Activated CD4-positive, alpha-beta T cell treated with anti-CD3 and anti-CD28 coated beads, Interleukin-2, amount 50 U/mL, for 1 hour (primary cell): ENCODE measurements at regions not wholly inside any gene's neighbourhood (a gene's known extent, or its start where the extent isn't known, plus 50 kb on each side); places are given as distances from the start of the nearest gene placed in this dataset.

Experiments used
- DNase-seq: peaks from one replicate; pipeline ENCODE4 v3.0.0-alpha.2; 2020

DNA sequence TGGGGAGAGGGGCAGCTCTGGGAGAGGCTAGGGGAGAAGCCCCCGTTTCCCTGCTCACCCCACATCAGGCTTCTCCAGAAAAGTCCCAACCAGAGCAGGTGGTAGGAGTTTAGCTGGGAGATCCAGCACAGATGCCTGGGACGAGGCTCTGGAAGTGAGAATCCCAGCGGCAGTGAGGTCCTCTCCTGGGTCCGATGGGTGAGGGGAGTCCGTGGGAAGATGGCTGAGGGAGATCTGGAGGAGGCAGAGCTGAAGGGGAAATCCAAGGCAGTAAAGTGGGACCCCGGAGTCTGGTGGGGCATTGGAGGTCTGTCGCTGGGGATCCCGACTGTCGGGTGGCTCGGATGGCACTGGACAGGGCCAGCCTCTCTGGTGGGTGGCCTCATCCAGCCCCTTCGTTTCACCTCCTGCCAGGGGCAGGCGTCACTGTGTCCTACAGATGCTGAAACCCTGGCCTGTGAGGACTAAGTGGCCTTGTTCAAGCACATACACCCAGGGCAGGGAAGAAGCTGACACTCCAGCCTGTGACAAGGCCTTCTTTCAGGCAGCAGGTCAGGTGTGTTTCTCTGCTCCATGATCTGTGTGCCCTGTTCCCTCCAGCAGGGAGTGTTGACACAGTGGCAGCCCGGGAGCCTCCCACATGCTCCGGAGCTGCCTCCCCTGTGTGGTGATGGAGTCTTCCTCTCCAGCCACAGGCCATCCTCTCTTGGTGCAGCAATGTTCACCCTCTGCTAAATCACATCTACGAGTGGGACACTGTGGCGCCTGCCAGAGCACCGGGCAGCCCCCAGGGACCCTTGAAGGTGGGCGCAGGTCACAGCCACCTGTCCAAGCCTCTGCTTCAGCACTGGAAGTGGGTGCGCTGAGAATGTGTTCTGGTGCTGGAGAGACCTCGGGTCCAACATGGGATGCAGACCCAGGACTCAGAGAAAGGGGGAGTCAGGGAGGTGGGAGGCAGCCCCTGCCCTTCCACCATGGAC, 850.8 kb downstream of the BRD1 start:
- no peak for DNase-seq

DNA sequence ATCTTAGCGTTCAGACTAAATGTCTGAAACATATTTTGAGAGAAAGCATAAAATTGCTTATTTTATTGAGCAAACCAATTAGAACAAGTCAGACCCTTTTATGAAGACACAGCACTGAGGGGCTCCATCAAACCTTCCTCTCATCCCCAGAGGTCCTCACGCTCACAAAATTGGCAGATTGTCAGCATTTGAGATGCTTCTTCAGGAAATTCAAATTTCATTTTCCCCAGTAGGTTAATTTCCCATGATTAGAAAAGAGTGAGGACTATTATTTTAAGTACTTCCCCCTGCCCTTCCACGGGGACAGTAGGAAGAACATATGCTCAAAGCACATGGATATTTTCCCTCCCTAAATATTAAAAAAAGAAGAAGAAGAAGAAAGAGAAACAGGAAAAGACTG, 851.8 kb downstream of the BRD1 start:
- DNase-seq, result no peak

DNA sequence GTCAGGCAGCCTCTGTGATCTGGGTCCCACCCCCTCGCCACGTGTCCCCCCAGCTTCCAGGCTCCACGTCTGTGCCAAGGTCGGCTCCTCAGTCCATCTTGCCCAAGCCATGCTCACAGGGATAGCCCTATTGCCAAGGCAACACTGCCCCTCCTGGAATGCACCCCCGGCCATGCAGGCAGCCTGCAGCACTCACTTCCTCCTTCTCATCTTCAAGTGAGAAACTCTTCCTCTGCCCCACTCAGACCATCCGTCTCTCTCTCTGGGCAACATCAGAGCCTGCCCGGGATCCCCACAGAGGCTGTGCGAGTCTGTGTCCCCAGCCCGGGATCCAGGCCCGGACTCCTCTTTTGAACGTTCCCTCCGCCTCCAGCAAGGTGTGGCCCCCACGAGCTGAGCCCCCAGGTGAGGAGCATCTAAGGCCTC, 852.3 kb downstream of the BRD1 start:
- DNase-seq, result no peak

DNA sequence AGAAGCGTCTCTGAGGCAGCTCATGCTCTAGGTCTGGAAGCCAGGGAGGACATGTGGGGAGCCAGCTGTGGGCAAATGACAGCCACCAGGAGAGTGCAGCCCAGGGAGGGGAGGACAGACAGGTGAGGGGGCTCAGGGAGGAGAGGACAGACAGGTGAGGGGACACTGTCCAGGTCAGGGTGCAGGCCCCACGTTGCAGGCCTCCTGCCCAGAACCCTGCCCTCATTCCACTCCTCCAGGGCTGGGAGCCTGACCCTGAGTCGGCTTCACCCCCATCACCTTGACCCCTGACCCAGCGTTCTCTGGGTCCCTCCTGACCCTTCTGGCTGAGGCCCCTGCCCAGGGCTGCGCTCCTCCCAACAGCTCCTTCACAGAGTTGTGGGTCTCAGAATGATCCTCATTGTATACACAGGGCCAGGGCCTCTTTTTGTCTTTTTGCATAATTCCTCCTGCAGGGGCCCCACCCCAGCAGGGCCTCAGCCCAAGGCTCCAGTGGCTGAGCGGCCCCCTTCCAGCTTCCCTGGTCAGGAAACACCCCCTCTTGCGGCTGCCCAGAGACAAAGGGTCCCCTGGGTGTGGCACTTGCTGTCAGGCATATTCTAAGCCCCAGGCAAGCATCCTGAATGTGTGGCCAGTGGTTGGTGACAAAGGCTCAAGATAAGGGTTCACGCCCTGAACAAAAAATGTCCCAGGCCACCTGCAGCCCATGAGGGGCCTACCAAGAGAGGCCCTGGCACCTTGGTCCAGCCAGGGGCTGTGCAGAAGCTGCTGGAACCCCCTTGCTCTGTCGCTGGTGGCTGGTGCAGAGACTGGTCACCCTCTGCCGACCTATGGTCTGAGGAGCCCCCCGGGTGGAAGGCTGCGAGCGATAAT, 853.0 kb downstream of the BRD1 start:
- no peak for DNase-seq

DNA sequence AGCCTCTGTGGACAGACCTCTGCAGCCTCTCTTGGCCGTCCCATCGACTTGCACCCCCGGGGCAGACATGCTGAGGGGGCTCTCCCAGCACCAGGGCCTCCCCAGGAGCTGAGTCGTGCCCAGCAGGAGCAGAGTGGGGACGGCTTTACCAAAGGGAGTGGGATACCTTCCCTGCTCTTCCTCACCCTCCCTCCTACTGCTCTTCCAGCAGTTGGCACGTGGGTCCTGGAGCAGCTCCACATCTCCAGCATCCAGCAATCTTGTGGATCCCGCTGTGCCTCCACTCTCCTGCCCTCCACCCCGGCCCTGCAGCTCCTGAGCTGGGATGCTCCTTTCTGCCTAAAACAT, 854.0 kb downstream of the BRD1 start:
- no peak for DNase-seq

DNA sequence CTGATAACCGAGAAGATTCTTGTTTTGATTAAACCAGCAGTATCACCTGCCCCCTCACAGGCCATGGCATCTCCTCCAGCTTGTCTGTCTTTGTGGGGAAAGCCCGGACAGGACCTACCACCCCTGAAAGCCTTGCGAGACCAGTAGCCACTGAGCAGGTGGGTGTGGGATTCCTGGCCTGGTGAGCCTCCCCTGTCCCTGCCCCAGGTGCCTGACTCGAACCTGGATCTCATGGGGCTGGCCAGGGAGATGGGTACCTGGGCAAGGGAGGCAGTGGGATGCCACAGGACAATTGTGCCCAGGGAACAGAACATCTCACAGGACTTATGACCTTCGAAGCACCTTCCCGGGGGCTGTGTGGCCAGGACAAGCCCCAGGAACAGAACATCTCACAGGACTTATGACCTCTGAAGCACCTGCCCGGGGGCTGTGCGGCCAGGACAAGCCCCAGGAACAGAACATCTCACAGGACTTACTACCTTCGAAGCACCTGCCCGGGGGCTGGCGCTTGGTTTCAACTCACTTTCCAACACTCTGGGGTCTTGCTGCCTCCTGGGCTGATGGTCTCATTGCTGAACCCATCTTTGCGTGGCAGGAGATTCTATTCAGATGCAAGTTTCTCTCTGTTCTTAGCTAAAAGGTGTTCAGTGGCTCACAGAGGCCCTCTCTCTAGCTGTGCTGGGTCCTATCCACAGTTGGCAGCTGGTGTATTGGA, 854.5 kb downstream of the BRD1 start:
- DNase-seq, result no peak

DNA sequence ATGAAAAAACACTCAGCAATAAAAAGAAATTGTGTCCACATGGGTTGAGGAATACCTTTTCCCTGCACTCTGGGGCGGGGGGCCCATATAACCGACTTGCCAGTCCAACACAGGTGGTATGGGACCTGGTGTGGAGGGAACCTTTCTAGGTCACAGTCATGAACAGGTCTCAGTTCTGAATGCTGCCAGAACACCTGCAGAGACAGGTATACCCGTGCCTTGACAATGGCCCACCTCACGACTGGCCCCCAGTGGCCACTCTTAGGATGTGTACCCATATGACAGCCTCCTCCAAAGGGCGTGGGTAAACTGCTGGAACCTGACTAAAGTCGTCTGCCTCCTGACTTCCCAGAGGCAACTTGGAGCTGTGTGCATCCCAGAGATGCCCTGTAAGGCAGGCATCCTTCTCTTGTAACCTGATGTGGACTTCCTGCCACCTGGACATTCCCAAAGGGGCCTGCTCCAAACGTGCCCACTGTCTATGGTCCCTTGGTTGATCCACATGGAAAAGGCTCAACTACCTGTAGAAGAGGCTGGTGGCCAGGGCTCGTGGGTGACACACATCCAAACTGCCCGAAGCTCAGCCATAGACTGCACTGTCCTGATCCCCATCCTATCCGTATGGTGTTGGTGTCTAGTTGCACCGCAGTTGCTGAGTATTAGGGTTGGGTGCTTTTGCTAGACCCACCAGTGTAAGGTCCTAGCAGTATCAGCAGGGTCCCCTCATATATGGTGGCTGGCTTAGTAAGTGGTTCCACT, 859.3 kb downstream of the BRD1 start:
- DNase-seq, result no peak

DNA sequence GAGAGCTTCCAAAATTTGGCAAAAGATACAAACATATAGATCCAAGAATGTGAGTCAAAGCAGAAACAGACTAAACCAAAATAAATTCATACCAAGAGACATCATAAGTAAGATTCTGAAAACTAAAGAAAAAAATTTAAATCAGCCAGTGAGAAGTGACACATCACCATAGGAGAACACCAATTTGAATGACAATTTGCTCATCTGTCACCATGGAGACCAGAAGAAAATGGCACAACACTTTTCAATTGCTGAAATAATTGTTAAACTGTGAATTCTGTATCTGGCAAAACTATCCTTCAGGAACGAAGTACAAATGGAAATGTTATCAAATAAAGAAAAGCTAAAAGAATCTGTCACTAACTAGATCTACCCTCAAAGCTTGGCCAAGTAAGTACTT, 864.3 kb downstream of the BRD1 start:
- DNase-seq, result no peak

DNA sequence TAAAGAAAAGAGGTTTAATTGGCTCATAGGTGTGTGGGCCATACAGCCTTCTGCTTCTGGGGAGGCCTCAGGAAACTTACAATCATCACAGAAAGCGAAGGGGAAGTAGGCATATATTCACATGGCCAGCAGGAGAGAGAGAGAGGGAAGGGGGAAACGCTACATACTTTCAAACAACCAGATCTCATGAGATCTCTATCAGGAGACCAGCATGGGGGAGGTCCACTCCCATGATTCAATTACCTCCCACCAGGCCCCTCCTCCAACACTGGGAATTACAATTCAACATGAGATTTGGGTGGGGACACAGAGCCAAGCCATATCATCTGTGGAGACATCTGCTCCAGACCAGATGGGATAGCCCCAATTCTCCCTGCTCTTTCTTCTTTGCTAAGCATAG, 866.0 kb downstream of the BRD1 start:
- no peak for DNase-seq

DNA sequence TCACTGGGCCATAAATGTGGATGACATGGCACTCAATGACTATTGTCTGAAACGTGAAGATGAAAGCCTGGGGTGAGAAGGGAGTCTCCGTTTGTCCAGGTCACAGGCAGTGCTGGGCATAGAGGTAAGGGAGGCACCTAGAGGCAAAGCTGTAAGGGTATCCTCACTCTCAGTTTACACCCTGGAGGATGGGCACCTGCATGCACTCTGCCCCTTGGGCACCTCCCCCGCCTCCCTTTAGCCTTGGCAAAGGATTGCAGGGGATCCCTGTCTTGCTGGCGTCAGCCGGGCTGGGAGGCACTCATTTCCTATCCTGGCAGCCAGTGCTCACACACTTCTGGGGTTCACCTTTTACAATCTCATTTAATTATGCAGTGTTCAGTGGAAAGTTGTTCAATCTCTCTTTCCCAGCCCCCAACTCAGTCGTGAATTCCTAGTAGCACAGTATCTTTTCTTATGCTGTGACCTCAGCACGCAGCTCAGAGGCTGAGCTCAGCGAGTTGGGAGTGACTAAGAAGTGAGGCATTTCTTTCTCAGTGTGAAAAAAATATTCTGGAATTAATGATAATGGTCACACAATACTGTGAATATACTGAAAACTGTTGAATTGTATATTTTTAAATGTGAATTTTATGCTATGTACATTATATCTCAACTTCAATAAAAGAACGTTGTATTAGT, 866.6 kb downstream of the BRD1 start:
- no peak for DNase-seq

DNA sequence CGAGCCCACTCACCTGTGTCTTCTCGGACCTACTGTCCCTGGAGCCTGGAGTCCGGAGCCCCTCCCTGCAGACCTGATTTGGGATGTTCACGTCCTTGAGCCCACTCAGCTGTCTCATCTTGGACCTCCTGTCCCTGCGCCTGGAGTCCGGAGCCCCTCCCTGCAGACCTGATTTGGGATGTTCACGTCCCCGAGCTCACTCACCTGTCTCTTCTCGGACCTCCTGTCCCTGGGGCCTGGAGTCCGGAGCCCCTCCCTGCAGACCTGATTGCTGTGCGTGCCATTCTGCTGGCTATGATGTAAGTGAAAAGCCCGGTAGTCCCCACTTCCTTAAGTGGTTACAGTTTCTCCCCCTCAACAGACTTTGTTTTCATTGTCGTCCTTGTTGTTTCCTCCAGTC, 867.1 kb downstream of the BRD1 start:
- no peak for DNase-seq

DNA sequence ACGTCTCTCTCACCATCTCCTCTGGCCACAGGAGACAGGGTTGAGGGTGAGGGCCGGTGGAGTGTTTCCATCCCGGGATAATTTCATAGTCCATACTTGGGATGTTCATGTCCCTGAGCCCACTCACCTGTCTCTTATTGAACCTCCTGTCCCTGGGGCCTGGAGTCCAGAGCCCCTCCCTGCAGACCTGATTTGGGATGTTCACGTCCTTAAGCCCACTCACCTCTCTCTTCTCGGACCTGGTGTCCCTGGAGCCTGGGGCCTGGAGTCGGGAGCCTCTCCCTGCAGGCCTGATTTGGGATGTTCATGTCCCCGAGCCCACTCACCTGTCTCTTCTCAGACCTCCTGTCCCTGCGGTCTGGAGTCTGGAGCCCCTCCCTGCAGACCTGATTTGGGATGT, 868.2 kb downstream of the BRD1 start:
- no peak for DNase-seq

DNA sequence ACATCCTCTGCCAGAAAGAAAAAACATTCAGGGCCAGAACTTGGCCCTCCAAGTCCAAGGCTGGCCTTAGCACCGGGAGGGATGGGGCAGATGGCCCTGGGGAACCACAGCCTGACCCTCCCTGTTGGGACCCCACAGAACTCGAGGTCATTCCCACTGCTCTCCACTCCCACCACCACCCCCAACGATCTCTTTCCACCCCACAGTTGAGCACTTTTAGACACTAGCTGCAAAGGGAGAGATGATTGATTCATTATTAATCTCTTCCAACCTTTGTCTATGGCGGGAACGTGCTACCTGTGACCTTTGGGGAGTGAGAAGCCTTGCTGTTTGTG, 869.7 kb downstream of the BRD1 start:
- no peak for DNase-seq

DNA sequence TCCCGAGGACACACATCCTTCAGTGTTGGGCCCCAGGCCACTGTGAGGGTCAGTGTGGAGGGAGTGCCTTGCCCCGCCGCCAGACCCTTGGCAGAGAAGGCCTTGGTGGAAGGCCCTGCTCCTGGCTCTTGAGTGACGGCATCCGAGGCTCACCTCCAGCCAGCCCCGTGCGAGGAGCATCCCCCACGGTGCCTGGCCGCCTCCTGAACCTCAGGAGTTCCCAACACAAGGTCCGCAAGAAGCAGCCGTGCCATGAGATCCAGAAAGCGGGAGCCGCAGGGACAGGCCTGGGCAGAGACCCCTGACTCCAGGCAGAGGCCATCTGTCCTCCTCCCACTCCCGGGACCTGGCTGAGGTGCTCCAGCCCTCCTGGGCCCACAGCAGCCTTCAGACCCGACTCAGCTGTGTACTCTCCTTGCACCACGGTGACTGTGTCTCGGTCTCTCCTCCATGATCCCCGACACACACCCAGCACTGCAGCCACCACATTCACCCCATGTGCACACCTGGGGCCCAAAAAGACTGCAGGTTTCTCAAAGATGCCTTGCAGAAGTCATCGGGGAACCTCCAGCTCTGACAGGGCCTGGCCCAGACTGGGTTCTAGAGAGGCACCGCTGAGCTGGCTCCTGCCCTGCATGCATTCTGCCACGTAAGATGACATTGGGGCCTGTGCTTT, 870.2 kb downstream of the BRD1 start:
- DNase-seq, result no peak

DNA sequence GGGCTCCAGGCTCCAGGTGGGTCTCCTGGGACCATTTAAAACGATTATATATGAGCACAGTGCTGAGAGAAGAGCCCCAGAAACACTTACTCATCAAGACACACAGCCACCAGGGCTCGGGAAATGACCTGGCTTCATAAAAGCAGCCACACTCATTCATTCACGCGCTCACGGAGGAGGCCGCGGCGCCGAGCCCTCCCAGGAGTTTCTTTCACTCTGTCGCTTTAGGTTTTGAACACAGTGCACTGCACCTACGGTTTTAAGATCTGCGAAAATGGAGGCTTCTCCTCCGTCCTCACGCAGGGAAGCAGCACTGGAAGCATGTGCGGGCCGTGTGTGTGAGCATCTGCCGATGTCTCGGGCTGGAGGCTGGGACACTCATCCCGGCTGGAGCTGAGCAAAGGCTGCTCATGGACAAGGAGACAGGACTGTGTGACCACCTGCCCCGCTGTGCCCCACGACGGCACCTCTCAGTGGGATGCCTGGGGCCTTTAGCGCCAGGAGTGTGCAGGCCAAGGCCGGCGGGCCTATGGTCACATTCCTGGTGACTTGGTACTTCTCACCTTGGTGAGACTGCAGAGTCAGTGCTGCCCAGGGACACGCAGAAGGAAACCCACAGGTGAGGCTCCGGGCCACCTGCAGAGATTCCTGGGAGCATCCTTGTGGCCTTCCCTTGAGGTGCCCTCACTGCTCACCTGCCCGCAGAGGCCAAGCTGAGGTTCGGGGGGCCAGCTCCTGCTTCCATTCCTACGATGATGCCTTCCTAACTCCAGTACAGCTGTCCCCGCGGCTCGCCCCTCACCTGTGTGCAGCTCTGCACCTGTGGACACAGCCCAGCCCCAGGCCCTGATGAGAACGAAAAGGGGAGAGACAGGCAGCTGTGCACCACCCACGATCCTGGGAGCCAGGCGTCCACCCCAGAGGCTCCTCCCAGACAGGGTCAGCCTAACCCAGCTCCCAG, 872.0 kb downstream of the BRD1 start:
- no peak for DNase-seq

DNA sequence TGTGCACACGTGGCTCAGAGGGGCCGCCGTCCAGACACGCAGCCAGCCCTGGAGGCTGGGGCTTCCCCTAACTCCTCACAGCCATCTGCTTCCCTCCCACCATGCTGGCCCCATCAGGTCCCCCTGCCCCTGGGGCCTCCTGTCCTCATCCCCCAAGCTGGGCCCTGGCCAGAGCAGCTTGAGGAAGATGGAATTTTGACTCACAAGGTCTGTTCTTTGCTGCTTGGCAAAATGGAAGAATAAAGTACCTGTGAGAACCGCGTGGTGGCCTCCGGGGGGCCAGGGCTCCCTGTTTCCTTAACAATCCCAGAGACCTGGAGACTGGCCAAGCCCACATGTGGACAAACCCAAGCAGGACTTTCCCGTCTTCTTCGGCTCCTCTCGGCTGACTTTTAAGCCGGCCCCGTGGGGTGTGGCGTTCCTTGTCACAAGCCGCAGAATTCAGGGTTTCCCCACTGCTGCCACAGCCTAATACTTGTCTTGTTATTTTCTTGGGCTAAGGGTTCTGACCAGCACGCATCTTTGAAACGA, 872.8 kb downstream of the BRD1 start:
- DNase-seq, result no peak

DNA sequence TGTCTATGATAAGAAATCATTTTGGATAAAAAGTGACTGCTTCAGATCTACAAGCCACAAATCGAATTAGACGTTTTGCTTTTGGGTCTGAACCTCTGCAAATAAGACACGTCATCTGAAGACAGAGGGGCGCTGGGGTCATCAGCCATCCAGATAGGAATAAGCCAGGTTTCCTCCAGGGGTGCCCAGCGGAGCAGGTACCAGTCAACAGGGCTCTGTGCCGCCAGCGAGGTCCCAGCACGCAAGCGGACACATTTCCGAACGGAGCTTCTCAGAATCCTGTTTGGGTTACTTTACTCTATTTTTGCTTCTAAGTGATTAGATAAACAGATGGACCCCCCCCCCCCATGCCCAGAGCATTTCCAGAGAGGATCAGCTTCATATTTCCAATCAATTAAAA, 873.8 kb downstream of the BRD1 start:
- DNase-seq, result no peak

DNA sequence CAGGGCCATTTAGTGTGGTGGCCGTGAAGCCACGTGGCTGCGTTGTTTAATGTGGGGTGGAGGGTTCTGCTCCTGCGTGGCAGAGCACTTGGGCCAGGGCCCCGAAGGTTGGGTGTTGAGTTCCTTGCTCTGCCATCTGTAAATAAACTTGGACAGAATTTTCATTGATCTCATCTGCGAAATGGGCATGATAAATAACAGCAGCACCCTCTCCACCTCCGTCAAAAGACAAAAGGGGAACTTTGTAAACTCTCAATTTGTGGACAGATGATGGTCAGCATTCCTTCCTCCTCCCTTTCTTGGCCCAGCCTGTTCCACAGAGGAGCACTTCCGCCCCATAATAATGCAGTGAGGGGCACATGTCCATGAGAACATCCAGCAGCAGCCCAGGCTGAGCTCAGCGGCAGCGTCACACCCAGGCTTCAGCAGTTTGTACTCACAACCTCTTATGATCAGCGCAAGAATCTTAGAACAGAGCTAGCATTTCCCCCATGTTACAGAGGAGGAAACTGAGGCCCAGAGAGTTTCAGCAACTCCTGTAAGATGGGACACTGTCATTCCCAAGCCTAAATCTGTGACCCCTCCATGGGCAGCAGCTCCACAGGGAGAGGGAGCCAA, 874.5 kb downstream of the BRD1 start:
- DNase-seq, result no peak

DNA sequence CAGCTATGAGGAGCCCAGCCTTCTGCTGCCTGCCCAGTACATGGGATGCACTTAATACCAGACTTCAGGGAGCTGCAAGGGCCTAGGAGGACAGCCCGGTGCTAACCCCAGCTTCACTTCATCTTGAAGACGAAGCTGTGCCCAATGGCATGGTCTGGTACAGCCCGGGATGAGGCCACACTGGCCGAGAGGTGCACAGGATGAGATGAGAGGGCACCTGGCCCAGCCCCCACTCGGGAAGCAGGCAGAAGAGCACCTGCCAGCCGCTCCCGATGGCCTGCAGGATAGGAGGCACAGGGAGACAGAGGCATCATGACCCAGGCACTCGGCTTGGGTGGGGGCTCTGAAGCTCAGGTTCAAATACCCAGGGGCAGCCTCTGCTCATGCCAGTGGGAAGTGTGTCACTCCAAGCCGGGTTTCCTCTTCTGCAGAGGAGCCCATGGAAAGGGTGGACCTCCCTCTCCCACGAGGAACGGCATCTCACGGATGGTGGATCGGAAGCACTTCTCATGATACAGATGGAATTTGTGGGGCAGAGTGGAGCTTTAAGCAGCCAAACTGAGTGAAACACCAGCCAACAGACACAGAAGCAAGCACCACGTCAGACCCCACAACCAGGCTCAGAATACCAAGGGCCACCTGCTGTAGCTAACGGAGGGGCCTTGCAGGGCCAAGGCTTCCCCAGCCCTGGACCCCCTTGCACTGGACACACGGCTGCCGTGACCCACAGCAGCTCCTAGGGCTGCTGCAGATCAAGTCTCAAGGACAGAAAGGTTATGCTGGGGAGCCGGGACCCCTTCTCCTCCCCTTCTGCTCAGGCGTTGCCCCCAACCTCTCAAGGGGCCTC, 875.2 kb downstream of the BRD1 start:
- no peak for DNase-seq
